Cardiac septum (tissue), 1 donor: ENCODE measurements at regions not wholly inside any gene's neighbourhood (a gene's known extent, or its start where the extent isn't known, plus 50 kb on each side); places are given as distances from the start of the nearest gene placed in this dataset.

ENCODE experiments used
- DNase-seq: peaks from one replicate; pipeline ENCODE4 v3.0.0-alpha.2; 2020; ENCODE audit warnings: low spot score
- intact Hi-C: fragments of 100-400 bp; cut with DNase I; formaldehyde crosslinking; loops from one replicate; pipeline ENCODE4 v1.14.0; 2022
- donor health status: DM: no; HTN: no; CAD: no.

DNA sequence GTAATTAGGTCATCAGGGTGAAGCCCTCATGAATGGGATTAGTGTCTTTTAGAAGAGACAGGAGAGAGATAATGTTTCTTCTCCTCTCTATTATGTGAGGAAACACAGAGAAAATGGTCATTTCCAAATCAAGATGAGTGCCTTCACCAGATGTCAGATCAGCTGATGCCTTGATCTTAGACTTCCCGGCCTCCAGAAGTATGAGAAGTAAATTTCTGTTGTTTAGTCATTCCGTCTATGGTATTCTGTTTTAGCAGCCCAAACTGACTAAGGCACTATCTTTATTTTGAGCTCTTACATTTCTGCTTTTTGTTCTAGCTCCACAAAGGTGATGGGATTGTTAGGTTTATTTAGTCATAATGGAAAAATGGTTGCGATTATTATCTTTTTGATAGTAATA, 273.2 kb upstream of the GADL1 start:
- intact Hi-C loops: no loop called here

DNA sequence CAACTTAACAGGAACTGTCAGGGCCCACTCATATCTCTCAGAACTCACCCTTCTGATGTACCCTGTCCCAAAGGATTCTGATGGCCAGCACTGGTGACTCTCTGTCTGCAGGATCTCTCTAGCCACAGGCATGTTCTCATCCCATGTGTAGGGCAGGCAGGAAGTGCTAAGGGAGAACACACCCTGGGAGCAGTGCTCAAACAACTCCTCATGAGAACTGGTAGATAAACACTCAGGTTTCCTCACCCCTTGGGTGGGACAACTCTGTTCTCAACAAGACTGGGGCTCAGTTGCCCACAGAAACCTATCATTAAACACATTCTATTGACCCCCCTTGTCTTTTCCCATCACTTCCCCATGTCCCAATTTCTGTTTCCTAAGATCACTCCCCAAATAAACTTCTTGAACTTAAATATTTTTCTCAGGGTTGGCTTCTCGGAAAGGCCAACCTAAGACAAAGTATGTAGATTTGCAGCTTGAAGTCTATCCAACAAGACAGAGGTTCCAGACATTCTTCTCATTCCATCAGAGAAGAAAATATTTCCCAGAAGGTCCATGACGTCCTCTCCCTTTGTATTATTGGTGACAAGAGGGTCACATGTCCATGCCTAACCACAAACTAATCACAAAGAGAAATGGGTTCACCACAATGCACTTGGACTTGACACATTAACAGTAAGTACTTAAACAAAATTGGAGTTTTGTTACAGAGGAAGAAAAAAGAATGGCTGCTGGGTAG, 276.6 kb upstream of the GADL1 start:
- DNase-seq: no peak
- intact Hi-C loops: no loop called here

More for the DNA sequence above, 273.2 kb upstream of the GADL1 start:
- DNase-seq: no peak

DNA sequence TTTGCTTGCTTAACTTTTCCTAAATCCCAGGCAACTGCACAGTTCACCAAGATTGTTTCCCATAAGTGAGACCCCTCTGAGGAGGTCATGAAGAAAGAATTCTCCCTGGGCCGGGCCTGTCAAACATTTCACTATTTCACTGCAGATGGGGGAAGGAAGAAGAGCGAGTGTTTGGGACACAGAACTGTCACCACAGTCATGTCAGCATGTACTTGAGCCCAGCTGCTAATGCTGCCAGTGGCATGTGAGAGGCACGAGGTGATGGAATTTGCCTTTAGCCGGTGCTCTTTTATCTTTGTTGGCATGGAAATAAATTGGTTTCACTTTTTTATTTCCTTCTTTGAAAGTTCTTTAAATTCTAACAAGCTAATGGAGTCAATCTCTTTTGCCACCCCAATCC, 277.9 kb upstream of the GADL1 start:
- intact Hi-C loops: no loop called here
- no peak for DNase-seq

DNA sequence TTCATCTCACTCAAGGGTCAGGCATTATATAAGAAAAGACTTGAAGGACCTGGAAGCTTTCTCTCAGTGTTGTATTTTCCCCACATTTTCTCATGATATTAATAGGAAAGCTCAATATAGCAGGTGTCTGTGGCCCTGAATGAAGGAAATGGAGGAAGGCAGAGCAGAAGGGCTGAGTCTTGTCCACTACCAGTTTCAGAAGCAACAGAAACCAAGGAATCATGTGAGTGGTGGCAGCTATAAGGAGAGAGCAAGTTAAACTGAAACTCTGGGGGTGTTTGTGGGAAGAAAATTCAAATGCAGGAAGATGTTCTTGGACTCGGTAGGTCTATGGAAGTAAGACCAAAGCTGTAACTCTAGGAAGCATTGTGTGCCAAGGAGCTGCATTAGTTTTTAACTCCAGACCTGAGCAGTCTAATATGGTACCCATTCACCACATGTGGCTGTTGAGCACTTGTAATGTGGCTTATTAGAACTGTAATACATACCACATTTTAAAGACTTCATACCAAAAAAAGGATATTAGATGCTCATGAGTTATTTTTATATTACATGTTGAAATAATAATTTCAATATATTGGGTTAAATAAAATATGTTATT, 278.8 kb upstream of the GADL1 start:
- no peak for DNase-seq
- intact Hi-C loops: no loop called here

DNA sequence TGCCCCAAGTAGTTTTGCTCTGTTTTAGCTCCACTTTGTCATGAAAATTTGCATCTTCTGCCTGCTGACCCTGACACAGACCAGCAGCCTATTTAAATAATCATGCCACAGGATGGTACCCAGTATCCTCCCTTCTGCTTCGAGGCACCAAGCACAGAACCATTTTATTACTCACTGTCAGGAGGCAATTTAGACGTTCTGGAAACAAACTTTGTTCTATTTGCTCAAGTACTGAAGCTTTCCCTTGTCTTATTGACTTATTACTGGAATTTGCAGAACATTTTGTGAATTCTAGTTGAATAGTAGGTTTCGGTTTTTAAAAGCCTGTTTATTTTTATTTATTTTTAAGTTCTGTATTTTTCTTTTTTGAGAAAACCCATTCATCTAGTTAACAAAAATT, 279.6 kb upstream of the GADL1 start:
- intact Hi-C loops: no loop called here
- DNase-seq: no peak

DNA sequence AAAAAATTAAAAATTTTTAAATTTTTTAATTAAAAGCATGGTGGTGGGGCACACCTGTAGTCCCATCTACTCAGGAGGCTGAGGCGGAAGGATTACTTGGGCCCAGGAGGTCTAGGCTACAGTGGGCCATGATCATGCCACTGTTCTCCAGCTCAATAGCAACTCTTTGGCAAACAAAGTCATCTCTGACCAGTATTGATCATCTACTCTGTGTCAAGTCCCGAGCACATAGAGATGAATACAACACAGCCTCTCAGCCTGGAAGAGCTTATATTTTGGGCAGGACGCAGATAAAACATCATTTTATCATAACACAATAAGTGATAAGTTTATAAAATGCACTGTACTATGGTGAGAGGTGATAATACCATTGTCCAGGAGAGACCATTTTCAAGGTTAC, 281.6 kb upstream of the GADL1 start:
- no peak for DNase-seq
- intact Hi-C loops: no loop called here

DNA sequence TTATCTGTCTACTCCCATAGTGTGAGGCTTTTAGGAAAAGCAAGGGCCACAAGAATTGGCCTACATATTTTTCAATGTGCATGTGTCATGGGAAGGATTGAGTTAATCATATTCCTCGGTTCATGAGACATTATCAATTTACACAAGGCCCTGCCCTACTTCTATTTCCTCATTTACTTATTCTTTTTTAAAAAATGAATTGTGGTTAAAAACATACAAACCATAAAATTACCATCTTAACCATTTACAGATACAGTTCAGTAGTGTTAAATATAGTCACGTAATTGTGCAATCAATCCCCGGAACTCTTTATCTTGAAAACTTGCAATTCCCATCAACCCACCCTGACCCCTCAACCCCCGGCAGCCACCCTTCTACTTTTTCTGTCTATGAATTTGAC, 284.0 kb upstream of the GADL1 start:
- intact Hi-C loops: no loop called here
- DNase-seq: no peak

DNA sequence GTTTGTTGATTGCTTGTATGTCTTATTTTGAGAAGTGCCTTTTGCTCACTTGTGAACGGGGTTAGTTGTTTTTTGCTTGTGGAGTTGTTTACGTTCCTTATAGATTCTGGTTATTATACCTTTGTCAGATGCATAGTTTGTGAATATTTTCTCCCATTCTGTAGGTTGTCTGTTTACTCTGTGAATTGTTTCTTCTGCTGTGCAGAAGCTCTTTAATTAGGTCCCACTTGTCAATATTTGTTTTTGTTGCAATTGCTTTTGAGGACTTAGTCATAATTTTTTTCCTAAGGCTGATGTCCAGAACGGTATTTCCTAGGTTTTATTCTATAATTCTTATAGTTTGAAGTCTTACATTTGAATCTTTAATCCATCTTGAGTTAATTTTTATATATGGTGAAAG, 285.3 kb upstream of the GADL1 start:
- no peak for DNase-seq
- intact Hi-C loops: no loop called here

DNA sequence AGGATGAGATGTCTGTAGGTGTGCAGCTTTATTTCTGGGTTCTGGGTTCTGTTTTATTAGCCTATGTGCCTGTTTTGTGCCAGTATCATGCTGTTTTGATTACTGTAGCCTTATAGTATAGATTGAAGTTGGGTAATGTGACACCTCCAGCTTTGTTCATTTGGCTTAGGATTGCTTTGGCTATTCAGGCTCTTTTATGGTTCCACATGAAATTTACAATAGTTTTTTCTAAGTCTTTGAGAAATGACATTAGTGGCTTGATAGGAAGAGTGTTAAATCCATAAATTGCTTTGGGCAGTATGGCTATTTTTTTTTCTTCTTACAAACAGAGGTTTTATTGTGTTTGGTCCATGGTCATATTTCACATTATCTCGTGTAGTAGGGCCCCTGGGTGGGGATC, 285.8 kb upstream of the GADL1 start:
- DNase-seq: no peak
- intact Hi-C loops: no loop called here

DNA sequence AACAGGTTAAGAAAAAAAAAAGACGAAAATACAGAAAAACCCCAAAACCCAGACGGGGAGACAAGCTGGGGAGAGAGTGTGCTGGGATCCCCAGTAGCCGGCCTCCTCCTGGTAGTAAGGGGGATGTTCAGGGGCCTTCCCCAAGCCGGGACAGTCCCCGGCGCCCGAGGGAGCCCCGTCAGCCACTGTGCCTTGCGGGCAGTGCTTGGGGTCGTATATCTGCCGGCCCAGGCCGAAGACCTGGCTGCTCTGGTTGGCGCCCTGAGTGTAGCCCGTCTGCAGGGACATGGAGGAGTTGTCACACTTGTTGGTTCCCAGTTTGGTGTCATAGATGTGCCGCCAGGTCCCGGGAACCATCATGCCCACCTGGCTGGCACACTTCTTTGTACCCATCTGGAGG, 287.2 kb upstream of the GADL1 start:
- intact Hi-C loops: no loop called here
- DNase-seq: no peak

DNA sequence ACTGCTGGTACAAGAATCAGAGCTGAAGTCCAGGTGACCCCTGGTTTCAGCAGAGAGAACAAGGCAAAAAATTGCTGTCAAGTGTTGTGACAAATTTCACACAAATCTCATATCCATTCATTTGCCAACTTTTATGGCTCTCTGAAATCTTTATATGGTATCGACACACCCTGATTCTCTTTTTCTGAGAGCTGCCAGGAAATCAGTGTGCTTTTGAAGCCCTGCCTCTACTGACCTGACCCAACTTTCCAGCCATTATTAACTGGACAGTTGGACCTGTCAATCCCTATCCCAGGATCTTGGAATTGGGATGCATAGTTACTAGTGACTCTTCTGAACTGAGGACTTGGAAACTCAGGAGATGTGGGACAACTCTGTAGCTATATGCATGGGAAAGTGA, 288.2 kb upstream of the GADL1 start:
- intact Hi-C loops: no loop called here
- DNase-seq: no peak

DNA sequence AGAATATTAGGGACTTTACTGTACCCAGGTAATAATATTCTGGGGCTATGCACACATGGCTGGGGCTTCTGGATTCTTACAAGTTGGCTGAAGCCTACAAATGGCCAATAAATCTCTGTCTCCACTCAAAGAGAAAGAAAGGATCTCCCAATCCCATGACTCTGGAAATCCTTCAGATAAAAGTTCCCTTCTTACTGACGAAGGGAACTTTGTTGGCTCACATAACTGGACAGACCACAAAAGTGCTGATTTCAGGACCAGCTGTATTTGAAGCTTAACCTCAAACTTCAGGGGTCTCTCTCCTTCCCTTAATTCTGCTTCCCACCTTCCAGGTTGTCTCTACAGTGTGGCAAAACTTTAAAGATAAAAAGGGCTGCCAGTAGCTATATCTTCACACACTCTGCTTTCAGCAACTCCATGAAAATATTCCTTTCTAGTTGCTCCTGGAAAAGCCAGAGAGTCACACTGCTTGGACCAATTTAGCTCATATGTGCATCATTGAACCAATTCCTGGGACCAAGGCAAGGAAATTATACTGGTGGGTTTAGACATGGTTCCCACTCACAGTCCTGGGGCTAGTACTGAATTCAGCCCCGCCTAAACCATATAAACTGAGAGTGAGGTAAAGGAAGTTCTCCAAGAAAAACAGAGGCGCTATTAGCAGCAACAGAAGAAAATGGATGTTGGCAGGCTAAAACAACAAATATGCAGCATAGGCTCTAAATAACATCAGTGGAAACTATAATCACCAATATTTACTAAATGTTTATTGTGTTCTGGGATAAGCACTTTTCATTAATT, 290.0 kb upstream of the GADL1 start:
- DNase-seq: no peak
- intact Hi-C loops: no loop called here

DNA sequence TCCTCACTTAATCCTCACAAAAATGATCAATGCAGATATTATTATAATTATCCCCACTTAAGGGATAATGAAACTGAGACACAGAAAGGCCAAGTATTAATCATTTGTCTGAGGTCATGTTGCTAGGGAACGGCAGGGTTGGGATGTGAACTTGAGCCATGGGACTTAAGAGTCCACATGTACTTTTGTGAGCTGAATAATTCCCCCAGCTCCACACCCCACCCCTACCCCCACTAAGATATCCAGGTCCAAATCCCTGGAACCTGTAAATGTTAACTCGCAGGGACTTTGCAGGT, 290.5 kb upstream of the GADL1 start:
- DNase-seq: no peak

DNA sequence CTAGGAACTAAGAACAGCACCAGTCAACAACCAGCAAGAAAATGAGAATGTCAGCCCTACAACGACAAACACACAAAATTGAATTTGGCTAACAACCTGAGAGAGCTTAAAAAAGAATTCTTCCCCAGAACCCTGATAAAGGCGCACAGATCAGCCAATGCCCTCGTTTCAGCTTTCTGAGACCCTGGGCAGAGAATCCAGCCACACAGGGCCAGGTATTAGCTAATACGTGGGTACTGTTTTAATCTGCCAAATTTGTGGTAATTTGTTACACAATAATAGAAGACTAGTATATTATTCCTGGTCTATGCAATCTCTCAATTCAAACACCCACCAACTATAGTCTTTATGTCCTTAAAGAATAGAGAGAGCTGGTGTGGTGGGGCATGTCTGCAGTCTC, 291.6 kb upstream of the GADL1 start:
- intact Hi-C loops: no loop called here

More for the DNA sequence above, 290.5 kb upstream of the GADL1 start:
- intact Hi-C loops: no loop called here

DNA sequence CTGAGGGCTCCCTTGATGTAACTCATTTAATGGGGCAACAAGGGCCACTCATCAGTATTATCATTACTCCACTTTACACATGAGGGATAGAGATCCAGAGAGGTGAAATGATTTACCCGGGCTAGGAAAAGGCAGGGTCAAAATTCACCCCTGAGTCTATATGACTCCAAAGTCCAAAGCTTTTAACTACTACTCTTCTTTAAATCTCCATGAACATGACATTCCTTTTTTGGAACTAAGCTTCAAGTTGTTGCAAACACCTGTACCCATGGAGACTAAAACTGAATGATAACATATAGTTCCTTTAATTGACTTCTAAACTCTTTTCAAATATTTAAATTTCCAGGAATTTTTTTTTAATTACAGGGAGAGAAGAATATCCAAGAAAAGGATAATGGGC, 292.9 kb upstream of the GADL1 start:
- intact Hi-C loops: no loop called here
- no peak for DNase-seq

More for the DNA sequence above, 291.6 kb upstream of the GADL1 start:
- no peak for DNase-seq

DNA sequence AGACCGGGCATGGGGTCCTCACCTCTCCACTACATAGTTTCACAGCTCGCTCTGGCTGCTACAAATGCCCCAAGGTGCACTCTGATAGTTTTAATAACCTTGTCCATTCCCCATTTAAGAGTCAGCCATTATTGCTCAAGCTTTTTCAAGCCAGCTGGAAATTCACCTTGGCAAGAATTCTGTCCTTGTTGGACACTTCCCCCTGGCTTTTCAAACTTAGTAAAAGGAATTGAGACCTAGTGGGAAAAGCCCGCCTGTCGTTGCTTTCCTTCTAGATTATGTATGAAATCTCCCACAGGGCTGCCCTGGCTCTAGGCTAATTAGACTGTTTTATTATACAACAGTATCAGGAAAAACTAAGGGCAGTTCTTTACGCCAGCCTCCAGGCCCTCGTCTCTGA, 293.7 kb upstream of the GADL1 start:
- no peak for DNase-seq
- intact Hi-C loops: no loop called here

DNA sequence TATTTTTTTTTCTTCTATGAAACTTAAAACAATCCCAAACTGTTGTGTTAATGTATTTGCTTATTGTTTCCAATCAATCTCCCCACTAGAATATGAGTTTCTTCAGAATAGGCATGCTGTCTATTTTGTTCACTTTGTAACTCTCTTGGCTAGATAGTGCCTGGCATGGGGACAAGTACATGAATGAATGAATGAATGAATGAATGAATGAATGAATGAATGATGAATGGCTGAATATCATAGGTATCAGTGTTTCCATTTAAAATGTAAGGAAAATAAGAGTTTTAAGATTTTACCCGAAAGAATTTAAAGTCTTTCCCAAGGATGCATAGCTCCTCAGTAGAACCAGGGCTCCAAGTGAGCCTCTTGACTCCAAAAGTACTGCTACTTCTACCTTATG, 294.9 kb upstream of the GADL1 start:
- DNase-seq: no peak
- intact Hi-C loops: no loop called here

DNA sequence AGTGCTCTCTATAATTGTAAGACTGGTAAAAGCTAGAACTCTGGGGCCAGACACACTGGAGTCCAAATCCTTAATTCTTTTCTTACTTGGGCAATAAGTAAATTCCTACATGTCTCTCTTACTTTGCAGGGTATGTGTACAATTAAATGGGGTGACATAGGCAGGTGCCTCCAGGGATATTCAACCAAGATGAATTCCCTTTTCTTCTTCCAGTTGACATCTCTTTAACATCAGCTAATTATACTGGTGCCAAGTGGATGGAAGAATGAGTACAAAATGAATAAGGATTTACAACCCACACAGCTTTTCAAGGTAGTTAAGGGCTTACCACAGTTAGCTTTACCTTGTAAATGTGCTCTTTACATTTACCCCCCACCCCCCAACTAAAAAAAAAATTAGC, 295.5 kb upstream of the GADL1 start:
- intact Hi-C loops: no loop called here
- no peak for DNase-seq

DNA sequence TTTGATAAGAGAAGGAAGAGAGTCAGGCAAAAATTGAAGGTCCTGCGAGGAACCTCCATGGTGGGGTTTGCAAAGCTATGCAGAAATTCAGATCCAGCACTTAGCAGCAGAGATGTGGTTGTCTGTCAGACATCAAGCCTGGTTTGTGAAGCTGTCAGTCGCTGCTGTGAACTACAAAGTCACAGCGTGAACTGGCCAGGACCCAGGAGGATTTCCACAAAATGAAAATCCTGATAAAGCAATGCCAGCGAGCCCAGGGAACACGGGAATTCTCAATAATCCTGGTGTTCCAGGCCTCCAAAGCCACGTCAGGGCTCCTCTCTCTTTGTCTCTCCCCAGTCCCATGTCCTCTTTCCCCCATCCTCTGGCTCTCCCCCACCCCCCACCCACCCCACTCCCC, 296.9 kb upstream of the GADL1 start:
- no peak for DNase-seq
- intact Hi-C loops: no loop called here

DNA sequence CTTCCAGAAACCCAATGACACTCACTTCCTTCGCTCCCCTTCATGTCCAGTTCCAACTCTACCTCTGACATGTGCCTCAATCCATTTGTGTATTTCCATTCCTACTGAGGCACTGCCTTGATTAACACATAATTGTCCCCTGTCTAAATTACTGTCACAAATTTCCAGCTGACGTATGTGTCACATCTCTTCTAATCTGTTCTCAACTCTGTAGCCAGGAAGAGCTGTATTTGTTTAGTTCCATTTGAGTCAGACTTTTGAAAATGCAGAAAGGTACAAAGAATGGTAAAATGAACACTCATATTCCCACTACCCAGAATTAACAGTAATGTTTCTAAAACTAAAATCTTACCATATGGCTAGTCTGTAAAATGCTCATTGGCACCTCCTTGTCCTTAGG, 299.0 kb upstream of the GADL1 start:
- no peak for DNase-seq
- intact Hi-C loops: no loop called here

DNA sequence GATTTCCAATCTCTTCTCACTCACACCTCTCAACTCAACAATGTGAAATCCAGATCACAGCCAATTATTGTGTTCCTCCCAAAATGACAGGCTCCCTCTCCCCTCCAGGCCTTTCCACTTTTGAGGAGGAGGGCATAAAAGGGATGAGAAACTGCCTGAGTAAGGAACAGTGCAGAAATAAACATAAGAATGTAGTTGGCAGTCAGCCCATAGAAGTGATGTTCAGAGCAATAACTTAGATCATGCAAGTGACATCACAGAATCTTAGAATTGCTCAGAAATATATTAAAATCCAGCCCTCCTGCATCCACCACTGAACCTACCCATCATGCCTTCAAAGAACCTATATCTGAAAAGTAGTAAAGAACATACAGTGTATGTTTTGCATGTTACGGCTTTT, 299.4 kb upstream of the GADL1 start:
- intact Hi-C loops: no loop called here

More for the DNA sequence above, 299.4 kb upstream of the GADL1 start:
- DNase-seq: no peak
